Mesothelial cell of epicardium (in vitro differentiated cells): ENCODE measurements at regions not wholly inside any gene's neighbourhood (a gene's known extent, or its start where the extent isn't known, plus 50 kb on each side); places are given as distances from the start of the nearest gene placed in this dataset.

Source experiments
- DNase-seq, 2 experiments: peaks; one replicate each; pipeline ENCODE4 v3.0.0; 2021; ENCODE audit warnings: low spot score in 2 of 2; ENCODE audit not compliant: unreplicated experiment in 2 of 2
- H3K27ac Mint-ChIP-seq: 2 replicates; pipeline ENCODE4 v1.8.0; 2021; ENCODE audit warnings: mixed read lengths
- H3K27me3 Mint-ChIP-seq: 2 replicates; pipeline ENCODE4 v1.8.0; 2021; ENCODE audit warnings: low read depth, mixed read lengths
- H3K36me3 Mint-ChIP-seq: 2 replicates; pipeline ENCODE4 v1.8.0; 2021; ENCODE audit warnings: mixed read lengths
- H3K4me1 Mint-ChIP-seq: 2 replicates; pipeline ENCODE4 v1.8.0; 2021; ENCODE audit warnings: mixed read lengths
- H3K4me3 Mint-ChIP-seq: 2 replicates; pipeline ENCODE4 v1.8.0; 2021; ENCODE audit warnings: mild to moderate bottlenecking, moderate library complexity, mixed read lengths
- H3K9me3 Mint-ChIP-seq: 2 replicates; pipeline ENCODE4 v1.8.0; 2021; ENCODE audit warnings: mixed read lengths
- TF ChIP-seq, protein P1 (sequence below): fragments of 200-600 bp; sonication (generic); IDR thresholded peaks from one replicate; pipeline ENCODE4 v1.5.0; 2021; ENCODE audit warnings: antibody characterized with exemption; ENCODE audit not compliant: unreplicated experiment

DNA sequence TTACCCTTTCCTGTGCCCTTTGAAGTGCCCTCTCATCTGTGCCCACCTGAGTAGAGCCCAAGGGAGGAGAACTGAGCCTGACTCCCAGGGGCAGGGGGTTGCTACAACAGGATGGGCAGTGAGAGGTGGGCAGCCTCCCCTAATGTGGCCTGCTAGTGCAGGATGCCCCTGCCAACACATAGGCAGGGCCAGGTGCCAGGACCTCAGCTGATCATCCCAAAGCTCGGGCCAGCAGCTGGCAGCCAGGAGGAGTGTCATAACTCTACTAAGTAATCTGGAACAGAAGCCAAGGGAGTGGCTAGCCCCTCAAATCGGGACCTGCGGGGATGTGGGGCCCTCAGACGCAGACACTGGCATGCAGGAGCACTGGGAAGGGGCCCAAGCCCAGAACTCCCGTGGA, 208.8 kb upstream of the RAB4A start:
- H3K4me3 Mint-ChIP-seq = no peak overlapping the region
- no peaks in the 10 kb centered on the region for H3K36me3 Mint-ChIP-seq
- H3K9me3 Mint-ChIP-seq = no peaks in the 10 kb centered on the region
- H3K27me3 Mint-ChIP-seq = no peaks in the 10 kb centered on the region
- no peak for DNase-seq
- TF ChIP-seq, protein P1, sequence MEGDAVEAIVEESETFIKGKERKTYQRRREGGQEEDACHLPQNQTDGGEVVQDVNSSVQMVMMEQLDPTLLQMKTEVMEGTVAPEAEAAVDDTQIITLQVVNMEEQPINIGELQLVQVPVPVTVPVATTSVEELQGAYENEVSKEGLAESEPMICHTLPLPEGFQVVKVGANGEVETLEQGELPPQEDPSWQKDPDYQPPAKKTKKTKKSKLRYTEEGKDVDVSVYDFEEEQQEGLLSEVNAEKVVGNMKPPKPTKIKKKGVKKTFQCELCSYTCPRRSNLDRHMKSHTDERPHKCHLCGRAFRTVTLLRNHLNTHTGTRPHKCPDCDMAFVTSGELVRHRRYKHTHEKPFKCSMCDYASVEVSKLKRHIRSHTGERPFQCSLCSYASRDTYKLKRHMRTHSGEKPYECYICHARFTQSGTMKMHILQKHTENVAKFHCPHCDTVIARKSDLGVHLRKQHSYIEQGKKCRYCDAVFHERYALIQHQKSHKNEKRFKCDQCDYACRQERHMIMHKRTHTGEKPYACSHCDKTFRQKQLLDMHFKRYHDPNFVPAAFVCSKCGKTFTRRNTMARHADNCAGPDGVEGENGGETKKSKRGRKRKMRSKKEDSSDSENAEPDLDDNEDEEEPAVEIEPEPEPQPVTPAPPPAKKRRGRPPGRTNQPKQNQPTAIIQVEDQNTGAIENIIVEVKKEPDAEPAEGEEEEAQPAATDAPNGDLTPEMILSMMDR = no peak
- no peak overlapping the region for H3K27ac Mint-ChIP-seq
- peaks cover 34% of the 10 kb centered on the region for H3K4me1 Mint-ChIP-seq

DNA sequence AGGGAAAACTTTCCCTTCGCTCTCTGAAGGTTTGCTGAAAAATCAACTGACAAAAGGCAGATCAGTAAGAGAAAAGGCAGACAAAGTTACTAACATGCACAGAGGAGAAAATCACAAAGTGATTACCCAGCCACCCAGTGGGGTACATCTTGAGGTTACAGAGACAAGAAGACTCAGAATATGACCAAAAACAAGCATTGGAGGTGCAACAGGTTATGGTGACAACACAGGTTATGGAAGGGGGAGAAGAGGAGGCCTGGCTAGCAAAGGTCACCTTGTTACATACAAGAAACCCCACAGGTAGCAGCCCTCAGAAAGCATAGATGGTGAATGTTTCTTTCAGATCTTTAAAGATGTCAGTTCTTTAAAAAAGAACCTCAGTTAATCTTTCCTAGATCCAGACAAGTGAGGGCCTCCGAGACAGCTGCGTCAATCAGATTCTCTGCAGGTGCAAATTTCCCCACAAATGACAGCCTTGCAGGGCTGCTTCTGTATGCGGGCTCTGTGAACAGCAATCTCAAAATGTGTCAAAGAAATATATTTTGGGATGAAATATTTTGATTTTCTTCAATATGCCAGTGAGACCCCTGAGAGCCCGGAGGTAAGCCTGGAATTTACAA, 207.6 kb upstream of the RAB4A start:
- TF ChIP-seq, protein P1 = no peak
- Mint-ChIP-seq H3K27me3 (no peaks in the 10 kb centered on the region), H3K4me3 (no peak overlapping the region), H3K9me3 (no peaks in the 10 kb centered on the region), H3K4me1 (peaks cover 36% of the 10 kb centered on the region), H3K27ac (no peak overlapping the region), H3K36me3 (no peaks in the 10 kb centered on the region)
- no peak for DNase-seq

DNA sequence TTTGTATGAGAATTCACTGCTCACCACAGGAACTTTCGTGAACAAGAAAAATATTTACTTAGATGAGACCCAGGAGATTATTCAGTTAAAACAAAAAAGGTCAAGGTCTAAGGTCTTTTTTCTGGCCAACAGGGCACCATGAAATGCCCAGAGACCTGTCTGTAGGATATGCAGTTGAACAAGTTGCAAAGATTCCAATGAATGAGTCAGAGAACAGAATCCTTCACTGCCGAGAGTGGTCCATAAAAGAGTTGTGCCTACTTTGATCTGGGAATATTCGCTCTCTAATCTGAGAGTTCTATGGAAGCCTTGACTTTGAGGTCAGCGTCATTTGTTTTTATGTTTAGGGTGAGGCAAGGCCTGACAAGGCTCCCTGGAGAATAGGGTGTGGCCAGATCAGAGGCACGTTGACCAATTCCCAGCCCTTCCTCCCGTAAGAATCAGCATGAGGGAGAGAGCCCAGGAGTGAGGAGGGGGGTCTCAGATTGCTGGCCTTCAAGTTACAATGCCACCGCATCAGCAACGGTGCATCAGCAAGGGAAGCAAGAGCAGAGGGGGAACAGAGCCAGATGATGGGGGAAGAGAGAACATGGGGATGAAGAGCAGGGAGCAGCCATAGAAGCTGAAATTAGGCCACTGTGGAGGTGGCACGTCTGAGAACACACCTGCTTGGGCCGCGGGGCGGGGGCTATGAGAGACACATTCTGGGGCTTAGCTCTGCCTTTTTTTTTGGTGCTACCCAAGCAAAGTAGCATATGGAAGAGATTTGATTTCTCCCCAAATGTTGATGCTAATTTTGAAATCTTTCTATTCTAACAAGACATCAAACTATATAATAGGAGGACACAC, 206.4 kb upstream of the RAB4A start:
- H3K27ac Mint-ChIP-seq = no peak overlapping the region

GRCh38 chr1:229065613-229066012, 205.3 kb upstream of the RAB4A start:
- Mint-ChIP-seq H3K27ac (no peak overlapping the region), H3K36me3 (no peaks in the 10 kb centered on the region), H3K4me1 (peaks cover 15% of the 10 kb centered on the region), H3K4me3 (no peak overlapping the region), H3K9me3 (peaks cover 4% of the 10 kb centered on the region), H3K27me3 (no peaks in the 10 kb centered on the region)
- no peak for DNase-seq
- TF ChIP-seq, protein P1 = no peak

More for the DNA sequence above, 206.4 kb upstream of the RAB4A start:
- peaks cover 4% of the 10 kb centered on the region for H3K9me3 Mint-ChIP-seq
- H3K4me3 Mint-ChIP-seq = no peak overlapping the region
- peaks cover 24% of the 10 kb centered on the region for H3K4me1 Mint-ChIP-seq
- DNase-seq = no peak
- H3K36me3 Mint-ChIP-seq = no peaks in the 10 kb centered on the region
- TF ChIP-seq, protein P1 = no peak
- H3K27me3 Mint-ChIP-seq = no peaks in the 10 kb centered on the region

GRCh38 chr1:229066591-229066990, 204.3 kb upstream of the RAB4A start:
- Mint-ChIP-seq H3K4me3 (no peak overlapping the region), H3K27ac (no peak overlapping the region), H3K36me3 (no peaks in the 10 kb centered on the region), H3K4me1 (peaks cover 19% of the 10 kb centered on the region), H3K27me3 (no peaks in the 10 kb centered on the region), H3K9me3 (peaks cover 4% of the 10 kb centered on the region)
- DNase-seq = no peak
- TF ChIP-seq, protein P1 = no peak
